GM23338 (cell line): ENCODE measurements at regions not wholly inside any gene's neighbourhood (a gene's known extent, or its start where the extent isn't known, plus 50 kb on each side); places are given as distances from the start of the nearest gene placed in this dataset.

Experiments used
- ATAC-seq: fragments of 200-7000 bp; cut with Tn5 transposase; 3 replicates; pipeline ENCODE4 v1.9.1; 2020
- DNase-seq: peaks from one replicate; pipeline ENCODE4 v3.0.0-alpha.2; 2015; ENCODE audit warnings: low spot score
- H2AFZ ChIP-seq: fragments of 200-600 bp; sonication (generic); 2 replicates; pipeline ENCODE4 v1.8.0; 2016; ENCODE audit warnings: antibody characterized with exemption, mild to moderate bottlenecking, moderate library complexity
- H3F3A ChIP-seq: fragments of 200-600 bp; sonication (generic); replicated peaks from 2 replicates; pipeline ENCODE4 v1.8.0; 2017; ENCODE audit warnings: antibody characterized with exemption, mixed run types, low read depth
- H3K27ac ChIP-seq: fragments of 200-600 bp; sonication (generic); 2 replicates; pipeline ENCODE4 v1.6.1; 2016; ENCODE audit warnings: low read depth
- H3K27me3 ChIP-seq: fragments of 200-600 bp; sonication (generic); 2 replicates; pipeline ENCODE4 v1.8.0; 2016; ENCODE audit warnings: mild to moderate bottlenecking, mixed run types, moderate library complexity; ENCODE audit not compliant: insufficient read depth
- H3K36me3 ChIP-seq: fragments of 200-600 bp; sonication (generic); 2 replicates; pipeline ENCODE4 v1.8.0; 2016; ENCODE audit warnings: mild to moderate bottlenecking; ENCODE audit not compliant: insufficient read depth
- H3K4me1 ChIP-seq: fragments of 200-600 bp; sonication (generic); 2 replicates; pipeline ENCODE4 v1.8.0; 2016; ENCODE audit warnings: mild to moderate bottlenecking, moderate library complexity; ENCODE audit not compliant: insufficient read depth
- H3K4me2 ChIP-seq: fragments of 200-600 bp; sonication (generic); 2 replicates; pipeline ENCODE4 v1.7.1; 2017; ENCODE audit warnings: mixed run types
- H3K4me3 ChIP-seq: fragments of 200-600 bp; sonication (generic); 2 replicates; pipeline ENCODE4 v1.6.1; 2016; ENCODE audit warnings: mixed run types
- H3K79me2 ChIP-seq: fragments of 200-600 bp; sonication (generic); replicated peaks from 2 replicates; pipeline ENCODE4 v1.8.0; 2017; ENCODE audit warnings: mild to moderate bottlenecking; ENCODE audit not compliant: insufficient read depth
- H3K9me2 ChIP-seq: fragments of 200-600 bp; sonication (generic); 2 replicates; pipeline ENCODE4 v1.8.0; 2017; ENCODE audit not compliant: insufficient read depth
- H4K20me1 ChIP-seq: fragments of 200-600 bp; sonication (generic); replicated peaks from 2 replicates; pipeline ENCODE4 v1.8.0; 2017; ENCODE audit warnings: mild to moderate bottlenecking; ENCODE audit not compliant: insufficient read depth
- H3K27ac Mint-ChIP-seq: 2 replicates; pipeline ENCODE4 v1.8.0; 2020; ENCODE audit warnings: inconsistent platforms, mild to moderate bottlenecking, moderate library complexity, mixed read lengths
- H3K27me3 Mint-ChIP-seq: 3 replicates; pipeline ENCODE4 v1.8.0; 2022; ENCODE audit warnings: low read depth, mild to moderate bottlenecking, moderate library complexity, mixed read lengths, inconsistent platforms; ENCODE audit not compliant: insufficient read depth, poor library complexity
- H3K36me3 Mint-ChIP-seq: 3 replicates; pipeline ENCODE4 v1.8.0; 2021; ENCODE audit warnings: low read depth, mild to moderate bottlenecking, inconsistent platforms, moderate library complexity, mixed read lengths
- H3K4me1 Mint-ChIP-seq: 3 replicates; pipeline ENCODE4 v1.8.0; 2020; ENCODE audit warnings: mild to moderate bottlenecking, inconsistent platforms, mixed read lengths
- H3K4me3 Mint-ChIP-seq: 3 replicates; pipeline ENCODE4 v1.8.0; 2021; ENCODE audit warnings: moderate library complexity, mild to moderate bottlenecking, inconsistent platforms, mixed read lengths
- H3K9me3 Mint-ChIP-seq: 3 replicates; pipeline ENCODE4 v1.8.0; 2020; ENCODE audit warnings: moderate library complexity, mild to moderate bottlenecking, inconsistent platforms, mixed read lengths
- EZH2 ChIP-seq: fragments of 200-600 bp; sonication (generic); IDR thresholded peaks from one replicate; pipeline ENCODE4 v1.8.0; 2017; ENCODE audit warnings: antibody characterized with exemption, mild to moderate bottlenecking, low read depth; ENCODE audit not compliant: unreplicated experiment
- JUNB ChIP-seq: IDR thresholded peaks from one replicate; pipeline ENCODE4 v1.6.1; 2016; ENCODE audit warnings: antibody characterized with exemption; ENCODE audit not compliant: unreplicated experiment
- NANOG ChIP-seq: IDR thresholded peaks from 2 replicates; pipeline ENCODE4 v1.6.1; 2016; ENCODE audit warnings: antibody characterized with exemption, borderline replicate concordance
- POLR2AphosphoS5 ChIP-seq: IDR thresholded peaks from 2 replicates; pipeline ENCODE4 v1.6.1; 2016; ENCODE audit warnings: antibody characterized with exemption, low read depth
- STAT1 ChIP-seq: IDR thresholded peaks from one replicate; pipeline ENCODE4 v1.6.1; 2016; ENCODE audit warnings: antibody characterized with exemption; ENCODE audit not compliant: unreplicated experiment
- ZNF114 ChIP-seq: fragments of 250-450 bp; sonication (Bioruptor Pico); IDR thresholded peaks from 2 replicates; pipeline ENCODE4 v1.5.0; 2020; ENCODE audit warnings: mild to moderate bottlenecking, moderate library complexity
- ZNF462 ChIP-seq: fragments of 250-450 bp; sonication (Bioruptor Pico); IDR thresholded peaks from 2 replicates; pipeline ENCODE4 v1.5.0; 2020; ENCODE audit warnings: mild to moderate bottlenecking, moderate library complexity
- TF ChIP-seq, protein P1 (sequence below), 2 experiments: fragments of 200-600 bp in 1 of 2; sonication (generic) in 1 of 2; conservative IDR thresholded peaks; 2 replicates each; pipeline versions ENCODE4 v1.5.1 to v1.6.1; 2016 to 2017; ENCODE audit warnings: antibody characterized with exemption in 2 of 2, low read depth in 2 of 2, mild to moderate bottlenecking in 2 of 2, moderate library complexity in 1 of 2
- TF ChIP-seq, protein P2 (sequence below): IDR thresholded peaks from one replicate; pipeline ENCODE4 v1.6.1; 2018; ENCODE audit warnings: antibody characterized with exemption; ENCODE audit not compliant: unreplicated experiment

- Mint-ChIP-seq H3K27ac (0 out of 2 replicates have a peak overlapping the region, but pooled peaks have one; percentile 23), H3K9me3 (peaks cover 7% of the 10 kb centered on the region; the same call in 1 of the 3 replicates), H3K36me3 (peaks cover 7% of the 10 kb centered on the region; the same call in 2 of the 3 replicates), H3K27me3 (no peaks in the 10 kb centered on the region), H3K4me3 (no peak overlapping the region), H3K4me1 (no peaks in the 10 kb centered on the region)
- no peaks in the 10 kb centered on the region for H3K79me2 ChIP-seq
- no peaks in the 10 kb centered on the region for H3K4me1 ChIP-seq
- H3F3A ChIP-seq, result no peaks in the 10 kb centered on the region
- TF ChIP-seq NANOG, result no peak
- TF ChIP-seq POLR2AphosphoS5, result no peak
- TF ChIP-seq ZNF114, result no peak
- no peak for TF ChIP-seq STAT1
- TF ChIP-seq, protein P1, sequence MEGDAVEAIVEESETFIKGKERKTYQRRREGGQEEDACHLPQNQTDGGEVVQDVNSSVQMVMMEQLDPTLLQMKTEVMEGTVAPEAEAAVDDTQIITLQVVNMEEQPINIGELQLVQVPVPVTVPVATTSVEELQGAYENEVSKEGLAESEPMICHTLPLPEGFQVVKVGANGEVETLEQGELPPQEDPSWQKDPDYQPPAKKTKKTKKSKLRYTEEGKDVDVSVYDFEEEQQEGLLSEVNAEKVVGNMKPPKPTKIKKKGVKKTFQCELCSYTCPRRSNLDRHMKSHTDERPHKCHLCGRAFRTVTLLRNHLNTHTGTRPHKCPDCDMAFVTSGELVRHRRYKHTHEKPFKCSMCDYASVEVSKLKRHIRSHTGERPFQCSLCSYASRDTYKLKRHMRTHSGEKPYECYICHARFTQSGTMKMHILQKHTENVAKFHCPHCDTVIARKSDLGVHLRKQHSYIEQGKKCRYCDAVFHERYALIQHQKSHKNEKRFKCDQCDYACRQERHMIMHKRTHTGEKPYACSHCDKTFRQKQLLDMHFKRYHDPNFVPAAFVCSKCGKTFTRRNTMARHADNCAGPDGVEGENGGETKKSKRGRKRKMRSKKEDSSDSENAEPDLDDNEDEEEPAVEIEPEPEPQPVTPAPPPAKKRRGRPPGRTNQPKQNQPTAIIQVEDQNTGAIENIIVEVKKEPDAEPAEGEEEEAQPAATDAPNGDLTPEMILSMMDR (conservative IDR thresholded peaks at IDR 0.05; ENCODE audit: low read depth in 2 of 2), result no peak
- TF ChIP-seq, protein P2, sequence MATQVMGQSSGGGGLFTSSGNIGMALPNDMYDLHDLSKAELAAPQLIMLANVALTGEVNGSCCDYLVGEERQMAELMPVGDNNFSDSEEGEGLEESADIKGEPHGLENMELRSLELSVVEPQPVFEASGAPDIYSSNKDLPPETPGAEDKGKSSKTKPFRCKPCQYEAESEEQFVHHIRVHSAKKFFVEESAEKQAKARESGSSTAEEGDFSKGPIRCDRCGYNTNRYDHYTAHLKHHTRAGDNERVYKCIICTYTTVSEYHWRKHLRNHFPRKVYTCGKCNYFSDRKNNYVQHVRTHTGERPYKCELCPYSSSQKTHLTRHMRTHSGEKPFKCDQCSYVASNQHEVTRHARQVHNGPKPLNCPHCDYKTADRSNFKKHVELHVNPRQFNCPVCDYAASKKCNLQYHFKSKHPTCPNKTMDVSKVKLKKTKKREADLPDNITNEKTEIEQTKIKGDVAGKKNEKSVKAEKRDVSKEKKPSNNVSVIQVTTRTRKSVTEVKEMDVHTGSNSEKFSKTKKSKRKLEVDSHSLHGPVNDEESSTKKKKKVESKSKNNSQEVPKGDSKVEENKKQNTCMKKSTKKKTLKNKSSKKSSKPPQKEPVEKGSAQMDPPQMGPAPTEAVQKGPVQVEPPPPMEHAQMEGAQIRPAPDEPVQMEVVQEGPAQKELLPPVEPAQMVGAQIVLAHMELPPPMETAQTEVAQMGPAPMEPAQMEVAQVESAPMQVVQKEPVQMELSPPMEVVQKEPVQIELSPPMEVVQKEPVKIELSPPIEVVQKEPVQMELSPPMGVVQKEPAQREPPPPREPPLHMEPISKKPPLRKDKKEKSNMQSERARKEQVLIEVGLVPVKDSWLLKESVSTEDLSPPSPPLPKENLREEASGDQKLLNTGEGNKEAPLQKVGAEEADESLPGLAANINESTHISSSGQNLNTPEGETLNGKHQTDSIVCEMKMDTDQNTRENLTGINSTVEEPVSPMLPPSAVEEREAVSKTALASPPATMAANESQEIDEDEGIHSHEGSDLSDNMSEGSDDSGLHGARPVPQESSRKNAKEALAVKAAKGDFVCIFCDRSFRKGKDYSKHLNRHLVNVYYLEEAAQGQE, result no peak
- TF ChIP-seq JUNB, result no peak
- no peak for TF ChIP-seq EZH2
- TF ChIP-seq ZNF462, result no peak
- no peaks in the 10 kb centered on the region for H3K36me3 ChIP-seq
- no peaks in the 10 kb centered on the region for H4K20me1 ChIP-seq
- H3K27ac ChIP-seq, result no peak overlapping the region
- H3K4me2 ChIP-seq, result no peak overlapping the region
- H3K9me2 ChIP-seq, result peaks cover 8% of the 10 kb centered on the region; the same call in 1 of the 2 replicates
- H2AFZ ChIP-seq, result peak overlapping the region; percentile 78
- ATAC-seq (no peak), DNase-seq (no peak)
- no peak overlapping the region for H3K4me3 ChIP-seq
- no peaks in the 10 kb centered on the region for H3K27me3 ChIP-seq
Measured at GRCh38 chr11:82043316-82043715, 690.3 kb downstream of the FAM181B start.
